Fibroblast of mammary gland (primary cell): ENCODE measurements at regions not wholly inside any gene's neighbourhood (a gene's known extent, or its start where the extent isn't known, plus 50 kb on each side); places are given as distances from the start of the nearest gene placed in this dataset.

Experiments used
- DNase-seq: peaks from one replicate; pipeline ENCODE4 v3.0.0-alpha.2; 2010; ENCODE audit warnings: low read depth
- H3K4me3 ChIP-seq: 2 replicates; pipeline ENCODE4 v1.5.1; 2011; ENCODE audit warnings: low read depth, mild to moderate bottlenecking, low read length, moderate library complexity; ENCODE audit not compliant: control insufficient read depth
- TF ChIP-seq, protein P1 (sequence below): conservative IDR thresholded peaks from 2 replicates; pipeline ENCODE4 v1.5.1; 2011; ENCODE audit warnings: low read depth, low read length, inconsistent platforms; ENCODE audit not compliant: control insufficient read depth, insufficient read depth

- H3K4me3 ChIP-seq = no peak overlapping the region
- DNase-seq = no peak
- TF ChIP-seq, protein P1, sequence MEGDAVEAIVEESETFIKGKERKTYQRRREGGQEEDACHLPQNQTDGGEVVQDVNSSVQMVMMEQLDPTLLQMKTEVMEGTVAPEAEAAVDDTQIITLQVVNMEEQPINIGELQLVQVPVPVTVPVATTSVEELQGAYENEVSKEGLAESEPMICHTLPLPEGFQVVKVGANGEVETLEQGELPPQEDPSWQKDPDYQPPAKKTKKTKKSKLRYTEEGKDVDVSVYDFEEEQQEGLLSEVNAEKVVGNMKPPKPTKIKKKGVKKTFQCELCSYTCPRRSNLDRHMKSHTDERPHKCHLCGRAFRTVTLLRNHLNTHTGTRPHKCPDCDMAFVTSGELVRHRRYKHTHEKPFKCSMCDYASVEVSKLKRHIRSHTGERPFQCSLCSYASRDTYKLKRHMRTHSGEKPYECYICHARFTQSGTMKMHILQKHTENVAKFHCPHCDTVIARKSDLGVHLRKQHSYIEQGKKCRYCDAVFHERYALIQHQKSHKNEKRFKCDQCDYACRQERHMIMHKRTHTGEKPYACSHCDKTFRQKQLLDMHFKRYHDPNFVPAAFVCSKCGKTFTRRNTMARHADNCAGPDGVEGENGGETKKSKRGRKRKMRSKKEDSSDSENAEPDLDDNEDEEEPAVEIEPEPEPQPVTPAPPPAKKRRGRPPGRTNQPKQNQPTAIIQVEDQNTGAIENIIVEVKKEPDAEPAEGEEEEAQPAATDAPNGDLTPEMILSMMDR = no peak
Measured at GRCh38 chr21:22444990-22445389, 1446.8 kb downstream of the NCAM2 start.

GRCh38 chr21:22450507-22450906 lies 1452.3 kb downstream of the NCAM2 start:
- no peak for DNase-seq
- no peak overlapping the region for H3K4me3 ChIP-seq
- TF ChIP-seq, protein P1 = no peak

GRCh38 chr21:22456241-22456640 lies 1458.0 kb downstream of the NCAM2 start:
- H3K4me3 ChIP-seq = no peak overlapping the region
- TF ChIP-seq, protein P1 = no peak
- no peak for DNase-seq

- no peak for DNase-seq
- TF ChIP-seq, protein P1 = no peak
- H3K4me3 ChIP-seq = no peak overlapping the region
Measured at GRCh38 chr21:22468893-22469292, 1470.7 kb downstream of the NCAM2 start.

DNA sequence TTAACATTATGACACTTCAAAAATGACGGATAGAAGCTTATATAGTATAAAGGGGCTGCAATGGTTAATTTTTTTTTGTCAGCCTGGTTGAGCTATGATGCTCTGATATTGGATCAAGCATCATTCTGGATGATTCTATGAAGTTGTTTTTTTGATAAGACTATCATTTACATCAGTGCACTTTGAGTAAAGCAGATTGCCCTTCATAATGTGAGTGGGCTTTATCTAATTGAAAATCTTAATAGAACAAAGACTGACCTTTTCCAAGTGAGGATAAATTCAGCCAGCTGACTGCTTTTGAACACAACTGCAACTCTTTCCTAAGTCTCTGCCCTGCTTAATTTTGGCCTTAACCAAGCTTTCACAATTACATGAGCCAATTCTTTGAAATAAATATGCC lies 1476.2 kb downstream of the NCAM2 start:
- TF ChIP-seq, protein P1 = no peak
- DNase-seq = no peak
- H3K4me3 ChIP-seq = no peak overlapping the region

- DNase-seq = no peak
- no peak overlapping the region for H3K4me3 ChIP-seq
- TF ChIP-seq, protein P1 = no peak
Measured at GRCh38 chr21:22476214-22476613, 1478.0 kb downstream of the NCAM2 start.

GRCh38 chr21:22476726-22477646 lies 1478.8 kb downstream of the NCAM2 start:
- TF ChIP-seq, protein P1 = no peak
- no peak overlapping the region for H3K4me3 ChIP-seq
- DNase-seq = no peak
